K562 (cell line): ENCODE measurements at regions not wholly inside any gene's neighbourhood (a gene's known extent, or its start where the extent isn't known, plus 50 kb on each side); places are given as distances from the start of the nearest gene placed in this dataset.

Experiments used
- ATAC-seq: fragments of 200-7000 bp; cut with Tn5 transposase; 3 replicates; pipeline ENCODE4 v1.9.1; 2020; ENCODE audit warnings: moderate library complexity
- BruUV-seq: library from RNA; stranded (reverse); fragments of 400-500 nt; replicated peaks from 2 replicates; lab custom pipeline; 2021; lab: Mats Ljungman, UMichigan
- CTCF ChIA-PET: fragments of 300-600 bp; formaldehyde crosslinking; extraction: SDS; loops from one replicate; lab custom pipeline; 2021; ENCODE audit warnings: low intra/inter-chr PET ratio; lab: Yijun Ruan, JAX
- POLR2A ChIA-PET: fragments of 300-600, 350-650 bp; sonication (Branson Sonifier 250); formaldehyde crosslinking; extraction: SDS; loops from one replicate; lab custom pipeline; 2021; ENCODE audit warnings: antibody characterized with exemption, inconsistent platforms; lab: Yijun Ruan, JAX
- DNase-seq, 4 experiments: peaks; one replicate each; pipeline versions ENCODE4 v3.0.0 to v3.0.0-alpha.2; 2011 to 2018; ENCODE audit warnings: low spot score in 3 of 4, mixed read lengths in 3 of 4; ENCODE audit errors: extremely low read depth in 1 of 4
- FAIRE-seq: peaks from 2 replicates; lab custom pipeline; 2011; peaks lifted over from hg19 to GRCh38; lab: Jason Lieb, UNC
- H2AFZ ChIP-seq: 2 replicates; pipeline ENCODE4 v1.6.0; 2011; ENCODE audit warnings: low read depth, low read length, control low read depth, inconsistent platforms
- H3K27ac ChIP-seq: fragments of 200-600 bp; 3 replicates; pipeline ENCODE4 v1.8.0; 2011; ENCODE audit warnings: low read depth, mild to moderate bottlenecking, control low read depth, inconsistent platforms, low read length, moderate library complexity, mixed read lengths; ENCODE audit errors: extremely low read depth
- H3K27me3 ChIP-seq, 2 experiments: fragments of 300-600 bp in 1 of 2; 2 replicates in 1 of 2; 3 replicates in 1 of 2; pipeline versions ENCODE4 v1.6.0 to v1.8.0; 2011; ENCODE audit warnings: inconsistent platforms in 2 of 2, low read length in 2 of 2, mild to moderate bottlenecking in 1 of 2, mixed read lengths in 1 of 2, moderate library complexity in 1 of 2; ENCODE audit not compliant: control insufficient read depth in 2 of 2, insufficient read depth in 2 of 2
- H3K36me3 ChIP-seq: fragments of 300-600 bp; 3 replicates; pipeline ENCODE4 v1.8.0; 2011; ENCODE audit warnings: mild to moderate bottlenecking, low read length, inconsistent platforms; ENCODE audit not compliant: control insufficient read depth, insufficient read depth
- H3K4me1 ChIP-seq, 2 experiments: fragments of 200-600 bp in 1 of 2; replicated peaks in 1 of 2; 2 replicates in 1 of 2; 3 replicates in 1 of 2; pipeline versions ENCODE4 v1.5.1 to v1.8.0; 2011; ENCODE audit warnings: inconsistent platforms in 2 of 2, low read length in 2 of 2, mild to moderate bottlenecking in 1 of 2, mixed read lengths in 1 of 2, moderate library complexity in 1 of 2; ENCODE audit not compliant: control insufficient read depth in 2 of 2, insufficient read depth in 2 of 2
- H3K4me2 ChIP-seq: 2 replicates; pipeline ENCODE4 v1.6.1; 2011; ENCODE audit warnings: low read length, control low read depth, inconsistent platforms, mixed read lengths; ENCODE audit not compliant: insufficient read depth
- H3K4me3 ChIP-seq: fragments of 200-600 bp; sonication (generic), shearing (Covaris generic); 2 replicates; pipeline ENCODE4 v1.5.1; 2016; ENCODE audit warnings: control low read depth, inconsistent platforms
- H3K79me2 ChIP-seq: fragments of 200-600 bp; 3 replicates; pipeline ENCODE4 v1.8.0; 2011; ENCODE audit warnings: low read length, inconsistent platforms; ENCODE audit not compliant: control insufficient read depth, insufficient read depth
- H3K9ac ChIP-seq, 2 experiments: 2 replicates each; pipeline versions ENCODE4 v1.6.0 to v1.6.1; 2011; ENCODE audit warnings: low read depth in 2 of 2, low read length in 2 of 2, control low read depth in 1 of 2, inconsistent platforms in 1 of 2, mild to moderate bottlenecking in 1 of 2, mixed read lengths in 1 of 2; ENCODE audit not compliant: insufficient read depth in 1 of 2
- H3K9me1 ChIP-seq: one replicate; pipeline ENCODE4 v1.6.0; 2011; ENCODE audit warnings: inconsistent platforms, mild to moderate bottlenecking, low read length, moderate library complexity; ENCODE audit not compliant: control insufficient read depth, insufficient read depth
- H3K9me3 ChIP-seq: replicated peaks from 2 replicates; pipeline ENCODE4 v1.5.1; 2011; ENCODE audit warnings: low read depth, low read length, inconsistent platforms; ENCODE audit not compliant: control insufficient read depth, insufficient read depth
- H4K20me1 ChIP-seq: replicated peaks from 2 replicates; pipeline ENCODE4 v1.6.1; 2011; ENCODE audit warnings: low read length, inconsistent platforms, mixed read lengths; ENCODE audit not compliant: control insufficient read depth, insufficient read depth
- E2F4 ChIP-seq: sonication (generic); formaldehyde crosslinking; IDR thresholded peaks from 2 replicates; pipeline ENCODE4 v1.8.0; 2022; ENCODE audit warnings: mild to moderate bottlenecking, low read depth, missing genetic modification reagents
- HNRNPH1 ChIP-seq: fragments of 200-400 bp; formaldehyde crosslinking; optimal IDR thresholded peaks from 2 replicates; pipeline ENCODE3; 2017; ENCODE audit warnings: low read depth, mild to moderate bottlenecking, low read length, moderate library complexity
- SMARCA4 ChIP-seq: fragments of 450-650 bp; IDR thresholded peaks from 2 replicates; pipeline ENCODE4 v1.6.1; 2016
- WGBS: fragments of 100-300 bp; shearing (Covaris generic); methylation state at CpG from one replicate; pipeline ENCODE4 v1.1.6; 2016; ENCODE audit warnings: low coverage, mixed read lengths; ENCODE audit not compliant: insufficient coverage; ENCODE audit errors: missing lambda C conversion rate; 5-methylcytosine and 5-hydroxymethylcytosine counted together
- in situ Hi-C: fragments of 300-500 bp; cut with MboI; formaldehyde crosslinking; loops from 4 replicates; pipeline ENCODE4 v1.15.0; 2018; ENCODE audit warnings: inconsistent platforms, mixed read lengths
- intact Hi-C: fragments of 100-400 bp; cut with micrococcal nuclease; formaldehyde crosslinking; loops from 2 replicates; pipeline ENCODE4 v1.14.2; 2022
- TF ChIP-seq, protein P1 (sequence below): fragments of 200-600 bp; sonication (generic); IDR thresholded peaks from one replicate; pipeline ENCODE4 v1.6.1; 2012; ENCODE audit warnings: mild to moderate bottlenecking, low read depth, low read length, inconsistent platforms

GRCh38 chr11:24084956-24085355 is 411.9 kb upstream of the LUZP2 start:
- ATAC-seq = no peak
- no peak for FAIRE-seq
- H3K9me3 ChIP-seq = no peaks in the 10 kb centered on the region
- no peaks in the 10 kb centered on the region for H3K79me2 ChIP-seq
- no peaks in the 10 kb centered on the region for H4K20me1 ChIP-seq
- no peak overlapping the region for H3K9ac ChIP-seq
- in situ Hi-C loops = no loop called here
- no peak overlapping the region for H2AFZ ChIP-seq
- H3K36me3 ChIP-seq = no peaks in the 10 kb centered on the region
- no peaks in the 10 kb centered on the region for H3K9me1 ChIP-seq
- H3K27ac ChIP-seq = no peak overlapping the region
- no TSS peak for BruUV-seq
- 0% methylated on average over 1 of the region's 1 CpG for WGBS
- no peak overlapping the region for H3K4me3 ChIP-seq
- no peak overlapping the region for H3K4me2 ChIP-seq
- CTCF ChIA-PET = no interaction called here
- TF ChIP-seq HNRNPH1 (no peak), SMARCA4 (no peak), E2F4 (CRISPR knock-in tag) (no peak)
- TF ChIP-seq, protein P1, sequence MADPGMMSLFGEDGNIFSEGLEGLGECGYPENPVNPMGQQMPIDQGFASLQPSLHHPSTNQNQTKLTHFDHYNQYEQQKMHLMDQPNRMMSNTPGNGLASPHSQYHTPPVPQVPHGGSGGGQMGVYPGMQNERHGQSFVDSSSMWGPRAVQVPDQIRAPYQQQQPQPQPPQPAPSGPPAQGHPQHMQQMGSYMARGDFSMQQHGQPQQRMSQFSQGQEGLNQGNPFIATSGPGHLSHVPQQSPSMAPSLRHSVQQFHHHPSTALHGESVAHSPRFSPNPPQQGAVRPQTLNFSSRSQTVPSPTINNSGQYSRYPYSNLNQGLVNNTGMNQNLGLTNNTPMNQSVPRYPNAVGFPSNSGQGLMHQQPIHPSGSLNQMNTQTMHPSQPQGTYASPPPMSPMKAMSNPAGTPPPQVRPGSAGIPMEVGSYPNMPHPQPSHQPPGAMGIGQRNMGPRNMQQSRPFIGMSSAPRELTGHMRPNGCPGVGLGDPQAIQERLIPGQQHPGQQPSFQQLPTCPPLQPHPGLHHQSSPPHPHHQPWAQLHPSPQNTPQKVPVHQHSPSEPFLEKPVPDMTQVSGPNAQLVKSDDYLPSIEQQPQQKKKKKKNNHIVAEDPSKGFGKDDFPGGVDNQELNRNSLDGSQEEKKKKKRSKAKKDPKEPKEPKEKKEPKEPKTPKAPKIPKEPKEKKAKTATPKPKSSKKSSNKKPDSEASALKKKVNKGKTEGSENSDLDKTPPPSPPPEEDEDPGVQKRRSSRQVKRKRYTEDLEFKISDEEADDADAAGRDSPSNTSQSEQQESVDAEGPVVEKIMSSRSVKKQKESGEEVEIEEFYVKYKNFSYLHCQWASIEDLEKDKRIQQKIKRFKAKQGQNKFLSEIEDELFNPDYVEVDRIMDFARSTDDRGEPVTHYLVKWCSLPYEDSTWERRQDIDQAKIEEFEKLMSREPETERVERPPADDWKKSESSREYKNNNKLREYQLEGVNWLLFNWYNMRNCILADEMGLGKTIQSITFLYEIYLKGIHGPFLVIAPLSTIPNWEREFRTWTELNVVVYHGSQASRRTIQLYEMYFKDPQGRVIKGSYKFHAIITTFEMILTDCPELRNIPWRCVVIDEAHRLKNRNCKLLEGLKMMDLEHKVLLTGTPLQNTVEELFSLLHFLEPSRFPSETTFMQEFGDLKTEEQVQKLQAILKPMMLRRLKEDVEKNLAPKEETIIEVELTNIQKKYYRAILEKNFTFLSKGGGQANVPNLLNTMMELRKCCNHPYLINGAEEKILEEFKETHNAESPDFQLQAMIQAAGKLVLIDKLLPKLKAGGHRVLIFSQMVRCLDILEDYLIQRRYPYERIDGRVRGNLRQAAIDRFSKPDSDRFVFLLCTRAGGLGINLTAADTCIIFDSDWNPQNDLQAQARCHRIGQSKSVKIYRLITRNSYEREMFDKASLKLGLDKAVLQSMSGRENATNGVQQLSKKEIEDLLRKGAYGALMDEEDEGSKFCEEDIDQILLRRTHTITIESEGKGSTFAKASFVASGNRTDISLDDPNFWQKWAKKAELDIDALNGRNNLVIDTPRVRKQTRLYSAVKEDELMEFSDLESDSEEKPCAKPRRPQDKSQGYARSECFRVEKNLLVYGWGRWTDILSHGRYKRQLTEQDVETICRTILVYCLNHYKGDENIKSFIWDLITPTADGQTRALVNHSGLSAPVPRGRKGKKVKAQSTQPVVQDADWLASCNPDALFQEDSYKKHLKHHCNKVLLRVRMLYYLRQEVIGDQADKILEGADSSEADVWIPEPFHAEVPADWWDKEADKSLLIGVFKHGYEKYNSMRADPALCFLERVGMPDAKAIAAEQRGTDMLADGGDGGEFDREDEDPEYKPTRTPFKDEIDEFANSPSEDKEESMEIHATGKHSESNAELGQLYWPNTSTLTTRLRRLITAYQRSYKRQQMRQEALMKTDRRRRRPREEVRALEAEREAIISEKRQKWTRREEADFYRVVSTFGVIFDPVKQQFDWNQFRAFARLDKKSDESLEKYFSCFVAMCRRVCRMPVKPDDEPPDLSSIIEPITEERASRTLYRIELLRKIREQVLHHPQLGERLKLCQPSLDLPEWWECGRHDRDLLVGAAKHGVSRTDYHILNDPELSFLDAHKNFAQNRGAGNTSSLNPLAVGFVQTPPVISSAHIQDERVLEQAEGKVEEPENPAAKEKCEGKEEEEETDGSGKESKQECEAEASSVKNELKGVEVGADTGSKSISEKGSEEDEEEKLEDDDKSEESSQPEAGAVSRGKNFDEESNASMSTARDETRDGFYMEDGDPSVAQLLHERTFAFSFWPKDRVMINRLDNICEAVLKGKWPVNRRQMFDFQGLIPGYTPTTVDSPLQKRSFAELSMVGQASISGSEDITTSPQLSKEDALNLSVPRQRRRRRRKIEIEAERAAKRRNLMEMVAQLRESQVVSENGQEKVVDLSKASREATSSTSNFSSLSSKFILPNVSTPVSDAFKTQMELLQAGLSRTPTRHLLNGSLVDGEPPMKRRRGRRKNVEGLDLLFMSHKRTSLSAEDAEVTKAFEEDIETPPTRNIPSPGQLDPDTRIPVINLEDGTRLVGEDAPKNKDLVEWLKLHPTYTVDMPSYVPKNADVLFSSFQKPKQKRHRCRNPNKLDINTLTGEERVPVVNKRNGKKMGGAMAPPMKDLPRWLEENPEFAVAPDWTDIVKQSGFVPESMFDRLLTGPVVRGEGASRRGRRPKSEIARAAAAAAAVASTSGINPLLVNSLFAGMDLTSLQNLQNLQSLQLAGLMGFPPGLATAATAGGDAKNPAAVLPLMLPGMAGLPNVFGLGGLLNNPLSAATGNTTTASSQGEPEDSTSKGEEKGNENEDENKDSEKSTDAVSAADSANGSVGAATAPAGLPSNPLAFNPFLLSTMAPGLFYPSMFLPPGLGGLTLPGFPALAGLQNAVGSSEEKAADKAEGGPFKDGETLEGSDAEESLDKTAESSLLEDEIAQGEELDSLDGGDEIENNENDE = no peak
- TF ChIP-seq, all 486 proteins: peak for 0
- H3K4me1 ChIP-seq = no peaks in the 10 kb centered on the region
- POLR2A ChIA-PET = no interaction called here
- intact Hi-C loops = no loop called here
- no peak for DNase-seq
- H3K27me3 ChIP-seq = no peaks in the 10 kb centered on the region
